ENCODE measurements at regions not wholly inside any gene's neighbourhood (a gene's known extent, or its start where the extent isn't known, plus 50 kb on each side); places are given as distances from the start of the nearest gene placed in this dataset.

DNA sequence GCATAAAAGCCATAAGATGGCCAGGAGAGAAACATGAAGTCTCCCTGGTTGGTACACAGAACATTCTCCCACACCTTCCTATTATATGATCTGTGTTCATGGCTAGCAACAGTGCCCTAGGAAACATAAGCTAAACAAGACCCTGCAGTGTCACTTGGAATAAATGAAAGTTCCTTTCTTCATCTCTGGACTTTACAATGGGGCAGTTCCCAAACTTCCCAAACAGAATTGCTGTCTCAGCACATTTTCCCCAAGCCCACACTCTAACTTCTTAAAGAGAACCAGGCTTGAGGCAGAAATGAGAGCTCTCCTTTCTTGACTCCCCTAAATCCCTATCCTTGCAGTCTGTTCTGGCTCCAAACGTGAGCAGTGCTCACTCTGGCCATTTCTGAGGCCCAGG lies 173.2 kb upstream of the CREB1 start:
- DNase-seq (ENCODE audit: extremely low spot score) = no peak
- TF ChIP-seq, protein P1, sequence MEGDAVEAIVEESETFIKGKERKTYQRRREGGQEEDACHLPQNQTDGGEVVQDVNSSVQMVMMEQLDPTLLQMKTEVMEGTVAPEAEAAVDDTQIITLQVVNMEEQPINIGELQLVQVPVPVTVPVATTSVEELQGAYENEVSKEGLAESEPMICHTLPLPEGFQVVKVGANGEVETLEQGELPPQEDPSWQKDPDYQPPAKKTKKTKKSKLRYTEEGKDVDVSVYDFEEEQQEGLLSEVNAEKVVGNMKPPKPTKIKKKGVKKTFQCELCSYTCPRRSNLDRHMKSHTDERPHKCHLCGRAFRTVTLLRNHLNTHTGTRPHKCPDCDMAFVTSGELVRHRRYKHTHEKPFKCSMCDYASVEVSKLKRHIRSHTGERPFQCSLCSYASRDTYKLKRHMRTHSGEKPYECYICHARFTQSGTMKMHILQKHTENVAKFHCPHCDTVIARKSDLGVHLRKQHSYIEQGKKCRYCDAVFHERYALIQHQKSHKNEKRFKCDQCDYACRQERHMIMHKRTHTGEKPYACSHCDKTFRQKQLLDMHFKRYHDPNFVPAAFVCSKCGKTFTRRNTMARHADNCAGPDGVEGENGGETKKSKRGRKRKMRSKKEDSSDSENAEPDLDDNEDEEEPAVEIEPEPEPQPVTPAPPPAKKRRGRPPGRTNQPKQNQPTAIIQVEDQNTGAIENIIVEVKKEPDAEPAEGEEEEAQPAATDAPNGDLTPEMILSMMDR (IDR thresholded peaks at IDR 0.05) = no peak
- TF ChIP-seq POLR2A (IDR thresholded peaks at IDR 0.05; ENCODE audit: low read depth) = no peak
- TF ChIP-seq EP300 (IDR thresholded peaks at IDR 0.05) = no peak
- no peak for TF ChIP-seq POLR2AphosphoS5 (IDR thresholded peaks at IDR 0.05)
- no peaks in the 10 kb centered on the region for H3K9me3 ChIP-seq
- no peaks in the 10 kb centered on the region for H3K27me3 ChIP-seq
- WGBS = 63% methylated on average over 1 of the region's 1 CpG
- no peaks in the 10 kb centered on the region for H3K36me3 ChIP-seq
- H3K27ac ChIP-seq (replicated peaks in 1 of 4) = no peak overlapping the region
- H3K4me3 ChIP-seq = no peak overlapping the region
- intact Hi-C loops (cut with DNase I) = loop anchor here (10.0 kb wide), 1 partner anchor 372 kb away; no protein-coding TSS in a partner anchor
- H3K4me1 ChIP-seq = peaks cover 0 to 12% (median 8%) of the 10 kb centered on the region in 4 donors

DNA sequence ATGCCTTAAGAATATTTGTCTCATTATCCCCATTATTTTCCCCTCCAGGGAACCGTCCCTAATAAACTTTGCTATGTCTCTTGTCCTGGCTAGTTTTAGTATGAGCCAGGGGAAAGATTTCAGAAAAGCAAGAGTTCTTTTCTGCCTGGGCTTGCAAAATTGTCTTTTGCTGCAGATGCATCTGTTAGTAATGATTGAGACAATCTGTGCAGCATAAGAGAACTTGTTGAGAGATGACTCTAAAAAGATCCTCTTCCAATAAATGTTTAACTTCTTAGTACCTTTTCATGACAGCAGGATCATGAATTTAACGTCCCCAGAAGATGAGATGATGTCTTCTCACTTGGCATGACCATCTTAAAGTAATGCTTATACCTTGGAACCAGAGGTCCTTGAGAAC lies 172.5 kb upstream of the CREB1 start:
- WGBS = 89% methylated on average over 2 of the region's 2 CpGs
- Histone ChIP-seq H3K9me3 (no peaks in the 10 kb centered on the region), H3K36me3 (no peaks in the 10 kb centered on the region), H3K4me3 (no peak overlapping the region), H3K4me1 (peaks cover 0 to 11% (median 8%) of the 10 kb centered on the region in 4 donors), H3K27me3 (no peaks in the 10 kb centered on the region), H3K27ac (replicated peaks in 1 of 4) (no peak overlapping the region)
- no peak for DNase-seq (ENCODE audit: extremely low spot score)
- TF ChIP-seq, protein P1 (IDR thresholded peaks at IDR 0.05) = no peak
- TF ChIP-seq POLR2AphosphoS5 (IDR thresholded peaks at IDR 0.05) (no peak), EP300 (IDR thresholded peaks at IDR 0.05) (no peak), POLR2A (IDR thresholded peaks at IDR 0.05; ENCODE audit: low read depth) (no peak)
- intact Hi-C loops (cut with DNase I) = loop anchor here (10.0 kb wide), 1 partner anchor 372 kb away; no protein-coding TSS in a partner anchor

DNA sequence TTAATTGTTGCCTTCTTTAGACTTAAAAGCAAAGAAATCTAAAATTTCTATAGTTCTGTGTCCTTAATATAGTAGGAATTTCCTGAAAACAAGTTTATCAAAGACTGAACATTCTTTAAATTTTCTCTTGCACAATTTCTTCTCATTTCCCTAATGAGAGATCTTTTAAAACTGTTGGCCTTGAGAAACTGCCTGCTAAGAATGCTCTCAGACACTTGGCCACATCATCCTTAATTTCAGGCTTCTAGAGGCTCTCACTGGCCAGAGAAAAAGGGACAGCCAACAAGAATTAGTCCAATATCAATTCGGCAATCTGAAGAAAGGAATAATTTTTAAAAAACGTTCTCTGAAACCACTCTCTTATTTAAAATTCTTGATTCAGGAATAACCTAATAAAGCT lies 167.0 kb upstream of the CREB1 start:
- TF ChIP-seq POLR2A (IDR thresholded peaks at IDR 0.05; ENCODE audit: low read depth) (no peak), EP300 (IDR thresholded peaks at IDR 0.05) (no peak), POLR2AphosphoS5 (IDR thresholded peaks at IDR 0.05) (no peak)
- TF ChIP-seq, protein P1 (IDR thresholded peaks at IDR 0.05) = no peak
- no peak for DNase-seq (ENCODE audit: extremely low spot score)
- no peak overlapping the region for H3K4me3 ChIP-seq
- H3K9me3 ChIP-seq = no peaks in the 10 kb centered on the region
- H3K27me3 ChIP-seq = no peaks in the 10 kb centered on the region
- no peaks in the 10 kb centered on the region for H3K36me3 ChIP-seq
- H3K4me1 ChIP-seq = no peaks in the 10 kb centered on the region
- intact Hi-C loops (cut with DNase I) = no loop called here
- whole genome bisulfite sequencing = 79% methylated on average over 2 of the region's 2 CpGs
- H3K27ac ChIP-seq (replicated peaks in 1 of 4) = no peak overlapping the region

DNA sequence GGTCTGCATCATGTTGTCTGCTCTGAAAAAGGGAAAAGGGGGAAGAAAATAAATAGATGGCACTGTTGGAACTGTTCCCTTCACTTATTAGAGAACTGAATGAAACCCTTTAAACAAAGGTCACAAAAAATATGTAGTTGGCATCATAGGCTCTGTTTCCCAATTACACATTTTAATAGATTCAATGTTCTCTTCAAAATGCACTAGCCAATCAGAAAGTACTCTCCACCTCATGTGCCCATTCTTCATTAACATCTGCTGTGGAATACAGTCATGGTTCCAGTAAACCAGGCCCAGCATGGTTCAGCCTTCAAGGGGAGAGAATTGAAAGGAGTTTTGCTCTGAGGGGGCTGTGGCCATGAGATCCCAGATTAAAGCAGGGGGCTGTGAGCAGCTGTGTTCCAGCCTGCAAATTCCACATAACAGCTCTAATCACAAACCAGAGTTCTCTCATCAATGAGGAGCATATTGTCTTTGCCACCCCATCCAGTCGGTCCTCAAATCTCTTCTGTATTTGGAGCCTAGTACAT lies 165.9 kb upstream of the CREB1 start:
- Histone ChIP-seq H3K4me3 (no peak overlapping the region), H3K27me3 (no peaks in the 10 kb centered on the region), H3K4me1 (no peaks in the 10 kb centered on the region), H3K36me3 (no peaks in the 10 kb centered on the region), H3K9me3 (no peaks in the 10 kb centered on the region), H3K27ac (replicated peaks in 1 of 4) (no peak overlapping the region)
- TF ChIP-seq POLR2AphosphoS5 (IDR thresholded peaks at IDR 0.05) = no peak
- intact Hi-C loops (cut with DNase I) = no loop called here
- 85% methylated on average over 1 of the region's 1 CpG for WGBS
- no peak for DNase-seq (ENCODE audit: extremely low spot score)

DNA sequence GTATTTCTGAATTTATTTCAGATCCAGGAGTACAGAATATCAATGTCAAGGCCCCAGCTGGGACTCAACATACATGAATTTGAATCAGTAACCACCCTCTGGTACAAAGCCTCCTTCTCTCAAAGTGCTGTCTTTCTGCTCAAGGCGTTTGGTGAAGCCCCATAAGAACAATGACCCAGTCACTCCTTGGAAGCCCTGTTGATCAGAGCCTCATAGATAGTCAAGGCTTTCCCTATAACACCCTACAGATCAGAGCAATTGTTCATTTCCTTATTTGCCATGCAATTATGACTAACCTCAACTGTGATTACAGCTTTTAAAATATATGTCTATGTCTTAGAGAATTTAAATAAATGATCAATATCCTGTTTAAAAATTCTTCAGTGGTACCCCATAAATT lies 159.1 kb upstream of the CREB1 start:
- Histone ChIP-seq H3K4me3 (no peak overlapping the region), H3K27me3 (no peaks in the 10 kb centered on the region), H3K4me1 (no peaks in the 10 kb centered on the region), H3K9me3 (peaks cover 0 to 6% (median 0%) of the 10 kb centered on the region in 4 donors), H3K27ac (replicated peaks in 1 of 4) (no peak overlapping the region), H3K36me3 (no peaks in the 10 kb centered on the region)
- 60% methylated on average over 1 of the region's 1 CpG for WGBS
- intact Hi-C loops (cut with DNase I) = no loop called here
- no peak for DNase-seq (ENCODE audit: extremely low spot score)
- no peak for TF ChIP-seq EP300 (IDR thresholded peaks at IDR 0.05)
- TF ChIP-seq POLR2A (IDR thresholded peaks at IDR 0.05; ENCODE audit: low read depth) = no peak
- TF ChIP-seq, protein P1 (IDR thresholded peaks at IDR 0.05) = no peak
- no peak for TF ChIP-seq POLR2AphosphoS5 (IDR thresholded peaks at IDR 0.05)
